ENCODE measurements at regions not wholly inside any gene's neighbourhood (a gene's known extent, or its start where the extent isn't known, plus 50 kb on each side); places are given as distances from the start of the nearest gene placed in this dataset.
"Not testable (repeated sequence)": the region's sequence is repeated elsewhere in the genome, so short reads cannot be mapped to it uniquely, and the experiment has no call there.

DNA sequence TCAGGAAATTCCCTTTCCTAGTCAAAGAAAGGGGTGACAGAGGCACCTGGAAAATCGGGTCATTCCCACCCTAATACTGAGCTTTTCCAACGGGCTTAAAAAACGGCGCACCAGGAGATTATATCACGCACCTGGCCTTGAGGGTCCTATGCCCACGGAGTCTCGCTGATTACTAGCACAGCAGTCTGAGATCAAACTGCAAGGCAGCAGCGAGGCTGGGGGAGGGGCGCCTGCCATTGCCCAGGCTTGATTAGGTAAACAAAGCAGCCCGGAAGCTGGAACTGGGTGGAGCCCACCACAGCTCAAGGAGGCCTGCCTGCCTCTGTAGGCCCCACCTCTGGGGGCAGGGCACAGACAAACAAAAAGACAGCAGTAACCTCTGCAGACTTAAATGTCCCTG lies 107.5 kb upstream of the VWC2 start:
- H3K27me3 Mint-ChIP-seq (ENCODE audit: insufficient read depth, low read depth, poor library complexity); H3K4me3 Mint-ChIP-seq; H3K4me2 ChIP-seq; H3K79me2 ChIP-seq (replicated peaks; ENCODE audit: insufficient read depth); H3K4me1 ChIP-seq (ENCODE audit: insufficient read depth); H3K36me3 ChIP-seq (ENCODE audit: insufficient read depth); H3K27me3 ChIP-seq (ENCODE audit: insufficient read depth); H2AFZ ChIP-seq; H3F3A ChIP-seq (replicated peaks; ENCODE audit: low read depth); H3K4me3 ChIP-seq; H3K27ac ChIP-seq (ENCODE audit: low read depth); H3K9me2 ChIP-seq (ENCODE audit: insufficient read depth); ATAC-seq; H4K20me1 ChIP-seq (replicated peaks; ENCODE audit: insufficient read depth); DNase-seq (ENCODE audit: low spot score); H3K4me1 Mint-ChIP-seq: not testable (repeated sequence)
- H3K9me3 Mint-ChIP-seq: peaks cover 18% of the 10 kb centered on the region
- H3K27ac Mint-ChIP-seq: peak overlapping the region; percentile 71; the same call in 1 of the 2 replicates
- H3K36me3 Mint-ChIP-seq (ENCODE audit: low read depth): peaks cover 15% of the 10 kb centered on the region

DNA sequence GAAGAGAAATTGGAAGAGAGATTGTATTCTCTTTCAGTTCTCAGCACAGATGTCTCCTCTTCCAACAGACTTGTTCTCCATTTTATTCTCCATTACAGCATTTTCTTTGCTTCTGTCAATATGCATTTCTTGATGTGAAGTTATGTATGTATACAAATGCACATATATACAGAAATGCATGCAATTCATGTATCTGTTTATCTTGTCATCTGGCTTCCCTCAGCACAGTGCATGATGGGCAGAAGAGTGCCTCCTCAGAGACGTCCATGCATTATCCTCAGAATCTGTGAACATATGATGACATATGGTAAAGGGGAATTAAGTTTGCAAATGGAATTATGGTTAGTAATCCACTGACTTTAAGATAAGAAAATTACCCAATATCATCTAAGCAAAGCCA lies 106.7 kb upstream of the VWC2 start:
- Histone ChIP-seq H3K27me3 (ENCODE audit: insufficient read depth) (no peaks in the 10 kb centered on the region), H3K9me2 (ENCODE audit: insufficient read depth) (0 out of 2 replicates have a peak, but pooled peaks cover 10% of the 10 kb centered on the region), H3K4me2 (no peak overlapping the region), H3K36me3 (ENCODE audit: insufficient read depth) (no peaks in the 10 kb centered on the region; the same call in 1 of the 2 replicates), H3K79me2 (replicated peaks; ENCODE audit: insufficient read depth) (no peaks in the 10 kb centered on the region), H3K4me3 (no peak overlapping the region), H3F3A (replicated peaks; ENCODE audit: low read depth) (no peaks in the 10 kb centered on the region), H3K4me1 (ENCODE audit: insufficient read depth) (no peaks in the 10 kb centered on the region; the same call in 1 of the 2 replicates), H3K27ac (ENCODE audit: low read depth) (no peak overlapping the region), H2AFZ (no peak overlapping the region), H4K20me1 (replicated peaks; ENCODE audit: insufficient read depth) (no peaks in the 10 kb centered on the region)
- no peak for ATAC-seq
- H3K4me3 Mint-ChIP-seq: no peak overlapping the region
- H3K36me3 Mint-ChIP-seq (ENCODE audit: low read depth): peaks cover 15% of the 10 kb centered on the region
- H3K4me1 Mint-ChIP-seq: peaks cover 10% of the 10 kb centered on the region; the same call in 2 of the 3 replicates
- no peak for DNase-seq (ENCODE audit: low spot score)
- peaks cover 7% of the 10 kb centered on the region for H3K27me3 Mint-ChIP-seq (ENCODE audit: insufficient read depth, low read depth, poor library complexity)
- H3K9me3 Mint-ChIP-seq: peaks cover 18% of the 10 kb centered on the region
- no peak overlapping the region for H3K27ac Mint-ChIP-seq
- TF ChIP-seq CREB1 (CRISPR knock-in tag; IDR thresholded peaks at IDR 0.05; ENCODE audit: low read depth): no peak
- no peak for TF ChIP-seq STAT1 (IDR thresholded peaks at IDR 0.05; ENCODE audit: unreplicated experiment)
- TF ChIP-seq ZNF114 (CRISPR knock-in tag; IDR thresholded peaks at IDR 0.05): no peak
- TF ChIP-seq REST (IDR thresholded peaks at IDR 0.05; ENCODE audit: unreplicated experiment): no peak
- TF ChIP-seq, protein P1, sequence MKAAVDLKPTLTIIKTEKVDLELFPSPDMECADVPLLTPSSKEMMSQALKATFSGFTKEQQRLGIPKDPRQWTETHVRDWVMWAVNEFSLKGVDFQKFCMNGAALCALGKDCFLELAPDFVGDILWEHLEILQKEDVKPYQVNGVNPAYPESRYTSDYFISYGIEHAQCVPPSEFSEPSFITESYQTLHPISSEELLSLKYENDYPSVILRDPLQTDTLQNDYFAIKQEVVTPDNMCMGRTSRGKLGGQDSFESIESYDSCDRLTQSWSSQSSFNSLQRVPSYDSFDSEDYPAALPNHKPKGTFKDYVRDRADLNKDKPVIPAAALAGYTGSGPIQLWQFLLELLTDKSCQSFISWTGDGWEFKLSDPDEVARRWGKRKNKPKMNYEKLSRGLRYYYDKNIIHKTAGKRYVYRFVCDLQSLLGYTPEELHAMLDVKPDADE (IDR thresholded peaks at IDR 0.05): no peak
- no peak for TF ChIP-seq POLR2AphosphoS5 (IDR thresholded peaks at IDR 0.05; ENCODE audit: low read depth)
- no peak for TF ChIP-seq ZNF331 (CRISPR knock-in tag; IDR thresholded peaks at IDR 0.05; ENCODE audit: low read depth)
- TF ChIP-seq EZH2 (IDR thresholded peaks at IDR 0.05; ENCODE audit: low read depth, unreplicated experiment): no peak
- no peak for TF ChIP-seq EZH2phosphoT487 (IDR thresholded peaks at IDR 0.05; ENCODE audit: unreplicated experiment)
- no peak for TF ChIP-seq JUNB (IDR thresholded peaks at IDR 0.05; ENCODE audit: unreplicated experiment)
- TF ChIP-seq NANOG (IDR thresholded peaks at IDR 0.05; ENCODE audit: borderline replicate concordance): no peak
- TF ChIP-seq, protein P2, sequence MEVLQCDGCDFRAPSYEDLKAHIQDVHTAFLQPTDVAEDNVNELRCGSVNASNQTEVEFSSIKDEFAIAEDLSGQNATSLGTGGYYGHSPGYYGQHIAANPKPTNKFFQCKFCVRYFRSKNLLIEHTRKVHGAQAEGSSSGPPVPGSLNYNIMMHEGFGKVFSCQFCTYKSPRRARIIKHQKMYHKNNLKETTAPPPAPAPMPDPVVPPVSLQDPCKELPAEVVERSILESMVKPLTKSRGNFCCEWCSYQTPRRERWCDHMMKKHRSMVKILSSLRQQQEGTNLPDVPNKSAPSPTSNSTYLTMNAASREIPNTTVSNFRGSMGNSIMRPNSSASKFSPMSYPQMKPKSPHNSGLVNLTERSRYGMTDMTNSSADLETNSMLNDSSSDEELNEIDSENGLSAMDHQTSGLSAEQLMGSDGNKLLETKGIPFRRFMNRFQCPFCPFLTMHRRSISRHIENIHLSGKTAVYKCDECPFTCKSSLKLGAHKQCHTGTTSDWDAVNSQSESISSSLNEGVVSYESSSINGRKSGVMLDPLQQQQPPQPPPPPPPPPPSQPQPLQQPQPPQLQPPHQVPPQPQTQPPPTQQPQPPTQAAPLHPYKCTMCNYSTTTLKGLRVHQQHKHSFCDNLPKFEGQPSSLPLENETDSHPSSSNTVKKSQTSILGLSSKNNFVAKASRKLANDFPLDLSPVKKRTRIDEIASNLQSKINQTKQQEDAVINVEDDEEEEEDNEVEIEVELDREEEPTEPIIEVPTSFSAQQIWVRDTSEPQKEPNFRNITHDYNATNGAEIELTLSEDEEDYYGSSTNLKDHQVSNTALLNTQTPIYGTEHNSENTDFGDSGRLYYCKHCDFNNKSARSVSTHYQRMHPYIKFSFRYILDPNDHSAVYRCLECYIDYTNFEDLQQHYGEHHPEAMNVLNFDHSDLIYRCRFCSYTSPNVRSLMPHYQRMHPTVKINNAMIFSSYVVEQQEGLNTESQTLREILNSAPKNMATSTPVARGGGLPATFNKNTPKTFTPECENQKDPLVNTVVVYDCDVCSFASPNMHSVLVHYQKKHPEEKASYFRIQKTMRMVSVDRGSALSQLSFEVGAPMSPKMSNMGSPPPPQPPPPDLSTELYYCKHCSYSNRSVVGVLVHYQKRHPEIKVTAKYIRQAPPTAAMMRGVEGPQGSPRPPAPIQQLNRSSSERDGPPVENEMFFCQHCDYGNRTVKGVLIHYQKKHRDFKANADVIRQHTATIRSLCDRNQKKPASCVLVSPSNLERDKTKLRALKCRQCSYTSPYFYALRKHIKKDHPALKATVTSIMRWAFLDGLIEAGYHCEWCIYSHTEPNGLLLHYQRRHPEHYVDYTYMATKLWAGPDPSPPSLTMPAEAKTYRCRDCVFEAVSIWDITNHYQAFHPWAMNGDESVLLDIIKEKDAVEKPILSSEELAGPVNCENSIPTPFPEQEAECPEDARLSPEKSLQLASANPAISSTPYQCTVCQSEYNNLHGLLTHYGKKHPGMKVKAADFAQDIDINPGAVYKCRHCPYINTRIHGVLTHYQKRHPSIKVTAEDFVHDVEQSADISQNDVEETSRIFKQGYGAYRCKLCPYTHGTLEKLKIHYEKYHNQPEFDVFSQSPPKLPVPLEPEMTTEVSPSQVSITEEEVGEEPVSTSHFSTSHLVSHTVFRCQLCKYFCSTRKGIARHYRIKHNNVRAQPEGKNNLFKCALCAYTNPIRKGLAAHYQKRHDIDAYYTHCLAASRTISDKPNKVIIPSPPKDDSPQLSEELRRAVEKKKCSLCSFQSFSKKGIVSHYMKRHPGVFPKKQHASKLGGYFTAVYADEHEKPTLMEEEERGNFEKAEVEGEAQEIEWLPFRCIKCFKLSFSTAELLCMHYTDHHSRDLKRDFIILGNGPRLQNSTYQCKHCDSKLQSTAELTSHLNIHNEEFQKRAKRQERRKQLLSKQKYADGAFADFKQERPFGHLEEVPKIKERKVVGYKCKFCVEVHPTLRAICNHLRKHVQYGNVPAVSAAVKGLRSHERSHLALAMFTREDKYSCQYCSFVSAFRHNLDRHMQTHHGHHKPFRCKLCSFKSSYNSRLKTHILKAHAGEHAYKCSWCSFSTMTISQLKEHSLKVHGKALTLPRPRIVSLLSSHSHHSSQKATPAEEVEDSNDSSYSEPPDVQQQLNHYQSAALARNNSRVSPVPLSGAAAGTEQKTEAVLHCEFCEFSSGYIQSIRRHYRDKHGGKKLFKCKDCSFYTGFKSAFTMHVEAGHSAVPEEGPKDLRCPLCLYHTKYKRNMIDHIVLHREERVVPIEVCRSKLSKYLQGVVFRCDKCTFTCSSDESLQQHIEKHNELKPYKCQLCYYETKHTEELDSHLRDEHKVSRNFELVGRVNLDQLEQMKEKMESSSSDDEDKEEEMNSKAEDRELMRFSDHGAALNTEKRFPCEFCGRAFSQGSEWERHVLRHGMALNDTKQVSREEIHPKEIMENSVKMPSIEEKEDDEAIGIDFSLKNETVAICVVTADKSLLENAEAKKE (CRISPR knock-in tag; IDR thresholded peaks at IDR 0.05): no peak

All from GM23338 (cell line).